Keratinocyte (primary cell): ENCODE measurements at regions not wholly inside any gene's neighbourhood (a gene's known extent, or its start where the extent isn't known, plus 50 kb on each side); places are given as distances from the start of the nearest gene placed in this dataset.

Source experiments
- DNase-seq: peaks from one replicate; pipeline ENCODE4 v3.0.0-alpha.2; 2011; ENCODE audit warnings: low read depth, missing footprints, low spot score
- FAIRE-seq: peaks from 2 replicates; lab custom pipeline; 2011; peaks lifted over from hg19 to GRCh38; lab: Jason Lieb, UNC
- H2AFZ ChIP-seq: 2 replicates; pipeline ENCODE4 v1.6.0; 2012; ENCODE audit warnings: low read length, control low read depth, inconsistent platforms; ENCODE audit not compliant: control insufficient read depth
- H3K27ac ChIP-seq: 2 replicates; pipeline ENCODE4 v1.5.1; 2011; ENCODE audit warnings: low read length; ENCODE audit not compliant: control insufficient read depth, insufficient read depth
- H3K27me3 ChIP-seq: 3 replicates; pipeline ENCODE4 v1.6.0; 2011; ENCODE audit warnings: low read length; ENCODE audit not compliant: control insufficient read depth, insufficient read depth; ENCODE audit errors: extremely low read depth
- H3K36me3 ChIP-seq, 2 experiments: 2 replicates in 1 of 2; 3 replicates in 1 of 2; pipeline ENCODE4 v1.5.1; 2011; ENCODE audit warnings: low read length in 2 of 2, mild to moderate bottlenecking in 1 of 2; ENCODE audit not compliant: control insufficient read depth in 2 of 2, insufficient read depth in 2 of 2; ENCODE audit errors: extremely low read depth in 1 of 2
- H3K4me1 ChIP-seq: 3 replicates; pipeline ENCODE4 v1.5.1; 2011; ENCODE audit warnings: low read length; ENCODE audit not compliant: control insufficient read depth, insufficient read depth; ENCODE audit errors: extremely low read depth
- H3K4me2 ChIP-seq: 3 replicates; pipeline ENCODE4 v1.6.0; 2011; ENCODE audit warnings: low read depth, low read length; ENCODE audit not compliant: control insufficient read depth, insufficient read depth; ENCODE audit errors: extremely low read depth
- H3K4me3 ChIP-seq, 3 experiments: fragments of 200-600 bp in 1 of 3; sonication (generic) in 1 of 3; 2 replicates in 2 of 3; 3 replicates in 1 of 3; pipeline ENCODE4 v1.5.1; 2011 to 2016; ENCODE audit warnings: low read length in 3 of 3, mild to moderate bottlenecking in 3 of 3, control low read depth in 2 of 3, inconsistent platforms in 1 of 3, low read depth in 1 of 3, mixed read lengths in 1 of 3, mixed run types in 1 of 3, moderate library complexity in 1 of 3; ENCODE audit not compliant: control insufficient read depth in 2 of 3, insufficient read depth in 2 of 3; ENCODE audit errors: extremely low read depth in 1 of 3
- H3K79me2 ChIP-seq: 2 replicates; pipeline ENCODE4 v1.6.0; 2012; ENCODE audit warnings: low read length; ENCODE audit not compliant: control insufficient read depth, insufficient read depth
- H3K9ac ChIP-seq: 3 replicates; pipeline ENCODE4 v1.6.0; 2011; ENCODE audit warnings: low read length; ENCODE audit not compliant: control insufficient read depth, insufficient read depth; ENCODE audit errors: extremely low read depth
- H3K9me1 ChIP-seq: 3 replicates; pipeline ENCODE4 v1.6.0; 2011; ENCODE audit warnings: low read length; ENCODE audit not compliant: control insufficient read depth, insufficient read depth; ENCODE audit errors: extremely low read depth
- H3K9me3 ChIP-seq: 2 replicates; pipeline ENCODE4 v1.5.1; 2012; ENCODE audit warnings: low read depth, low read length; ENCODE audit not compliant: control insufficient read depth
- H4K20me1 ChIP-seq: 3 replicates; pipeline ENCODE4 v1.6.0; 2011; ENCODE audit warnings: low read length; ENCODE audit not compliant: control insufficient read depth, insufficient read depth; ENCODE audit errors: extremely low read depth
- EZH2 ChIP-seq: IDR thresholded peaks from one replicate; pipeline ENCODE4 v1.6.1; 2012; ENCODE audit warnings: inconsistent platforms, mild to moderate bottlenecking, low read length, moderate library complexity
- dilution Hi-C: fragments of 300-500 bp; cut with MboI; formaldehyde crosslinking; loops from one replicate; pipeline ENCODE4 v1.7.0; 2020; ENCODE audit warnings: low sequenced_read_pairs; ENCODE audit not compliant: extremely low pct_ligation_motif_present
- TF ChIP-seq, protein P1 (sequence below), 3 experiments: IDR thresholded peaks in 1 of 3; conservative IDR thresholded peaks in 1 of 3; optimal IDR thresholded peaks in 1 of 3; 2 replicates in 2 of 3; 3 replicates in 1 of 3; pipeline versions ENCODE3 to v1.5.1; 2011; ENCODE audit warnings: low read length in 3 of 3, mild to moderate bottlenecking in 3 of 3, moderate library complexity in 2 of 3, control low read depth in 1 of 3, inconsistent platforms in 1 of 3; ENCODE audit not compliant: insufficient read depth in 2 of 3; ENCODE audit errors: extremely low read depth in 1 of 3

- H3K4me2 ChIP-seq: no peak overlapping the region
- H3K36me3 ChIP-seq: no peaks in the 10 kb centered on the region
- H3K27me3 ChIP-seq: no peaks in the 10 kb centered on the region
- H2AFZ ChIP-seq: no peak overlapping the region
- H3K9me1 ChIP-seq: no peaks in the 10 kb centered on the region
- H3K4me1 ChIP-seq: no peaks in the 10 kb centered on the region
- dilution Hi-C loops: no loop called here
- no peaks in the 10 kb centered on the region for H3K79me2 ChIP-seq
- FAIRE-seq (no peak), DNase-seq (no peak)
- no peak overlapping the region for H3K4me3 ChIP-seq
- H4K20me1 ChIP-seq: no peaks in the 10 kb centered on the region
- no peaks in the 10 kb centered on the region for H3K9me3 ChIP-seq
- TF ChIP-seq EZH2: no peak
- TF ChIP-seq, protein P1, sequence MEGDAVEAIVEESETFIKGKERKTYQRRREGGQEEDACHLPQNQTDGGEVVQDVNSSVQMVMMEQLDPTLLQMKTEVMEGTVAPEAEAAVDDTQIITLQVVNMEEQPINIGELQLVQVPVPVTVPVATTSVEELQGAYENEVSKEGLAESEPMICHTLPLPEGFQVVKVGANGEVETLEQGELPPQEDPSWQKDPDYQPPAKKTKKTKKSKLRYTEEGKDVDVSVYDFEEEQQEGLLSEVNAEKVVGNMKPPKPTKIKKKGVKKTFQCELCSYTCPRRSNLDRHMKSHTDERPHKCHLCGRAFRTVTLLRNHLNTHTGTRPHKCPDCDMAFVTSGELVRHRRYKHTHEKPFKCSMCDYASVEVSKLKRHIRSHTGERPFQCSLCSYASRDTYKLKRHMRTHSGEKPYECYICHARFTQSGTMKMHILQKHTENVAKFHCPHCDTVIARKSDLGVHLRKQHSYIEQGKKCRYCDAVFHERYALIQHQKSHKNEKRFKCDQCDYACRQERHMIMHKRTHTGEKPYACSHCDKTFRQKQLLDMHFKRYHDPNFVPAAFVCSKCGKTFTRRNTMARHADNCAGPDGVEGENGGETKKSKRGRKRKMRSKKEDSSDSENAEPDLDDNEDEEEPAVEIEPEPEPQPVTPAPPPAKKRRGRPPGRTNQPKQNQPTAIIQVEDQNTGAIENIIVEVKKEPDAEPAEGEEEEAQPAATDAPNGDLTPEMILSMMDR (optimal IDR thresholded peaks at IDR 0.05 in 1 of 3, IDR thresholded peaks at IDR 0.05 in 1 of 3, conservative IDR thresholded peaks at IDR 0.05 in 1 of 3; ENCODE audit: extremely low read depth in 1 of 3, insufficient read depth in 2 of 3, low read length in 3 of 3): no peak
- H3K27ac ChIP-seq: no peak overlapping the region
- no peak overlapping the region for H3K9ac ChIP-seq
Observed at GRCh38 chr1:181858135-181858534, 203.4 kb downstream of the ZNF648 start.
